ENCODE measurements at regions not wholly inside any gene's neighbourhood (a gene's known extent, or its start where the extent isn't known, plus 50 kb on each side); places are given as distances from the start of the nearest gene placed in this dataset.
"Not testable (repeated sequence)": the region's sequence is repeated elsewhere in the genome, so short reads cannot be mapped to it uniquely, and the experiment has no call there.

DNA sequence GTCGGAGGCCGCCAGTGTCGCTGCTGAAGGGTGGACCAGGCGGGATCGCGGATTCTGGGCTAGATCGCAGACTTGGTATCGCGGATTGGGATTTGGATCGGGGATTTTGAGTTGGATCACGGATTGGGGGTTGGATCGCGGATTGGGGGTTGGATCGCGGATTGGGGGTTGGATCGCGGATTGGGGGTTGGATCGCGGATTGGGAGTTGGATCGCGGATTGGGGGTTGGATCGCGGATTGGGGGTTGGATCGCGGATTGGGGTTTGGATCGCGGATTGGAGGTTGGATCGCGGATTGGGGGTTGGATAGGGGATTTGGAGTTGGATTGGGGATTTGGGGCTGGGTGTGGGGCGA lies 93.1 kb upstream of the THOC3 start:
- not testable (repeated sequence) for DNase-seq

DNA sequence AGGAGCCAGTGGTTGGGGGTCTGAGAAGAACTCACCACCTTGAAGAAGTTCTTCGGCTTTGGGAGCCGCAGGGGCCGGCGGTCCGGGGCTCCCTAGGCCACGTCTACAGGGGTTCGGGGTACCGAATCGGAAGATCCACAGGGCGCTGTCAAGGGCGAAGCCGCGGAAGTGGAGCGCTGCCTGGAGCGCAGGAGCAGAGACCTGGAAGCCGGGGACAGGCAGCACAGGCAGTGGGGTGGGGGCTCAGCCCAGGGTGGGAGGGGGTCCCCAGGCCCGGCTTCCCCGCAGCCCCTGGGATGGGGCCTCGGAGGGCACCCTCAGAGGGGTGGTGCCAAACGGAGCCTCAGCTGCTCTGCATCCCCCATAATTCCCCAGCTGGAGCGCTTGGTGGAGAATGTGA lies 93.5 kb upstream of the THOC3 start:
- DNase-seq: not testable (repeated sequence)

DNA sequence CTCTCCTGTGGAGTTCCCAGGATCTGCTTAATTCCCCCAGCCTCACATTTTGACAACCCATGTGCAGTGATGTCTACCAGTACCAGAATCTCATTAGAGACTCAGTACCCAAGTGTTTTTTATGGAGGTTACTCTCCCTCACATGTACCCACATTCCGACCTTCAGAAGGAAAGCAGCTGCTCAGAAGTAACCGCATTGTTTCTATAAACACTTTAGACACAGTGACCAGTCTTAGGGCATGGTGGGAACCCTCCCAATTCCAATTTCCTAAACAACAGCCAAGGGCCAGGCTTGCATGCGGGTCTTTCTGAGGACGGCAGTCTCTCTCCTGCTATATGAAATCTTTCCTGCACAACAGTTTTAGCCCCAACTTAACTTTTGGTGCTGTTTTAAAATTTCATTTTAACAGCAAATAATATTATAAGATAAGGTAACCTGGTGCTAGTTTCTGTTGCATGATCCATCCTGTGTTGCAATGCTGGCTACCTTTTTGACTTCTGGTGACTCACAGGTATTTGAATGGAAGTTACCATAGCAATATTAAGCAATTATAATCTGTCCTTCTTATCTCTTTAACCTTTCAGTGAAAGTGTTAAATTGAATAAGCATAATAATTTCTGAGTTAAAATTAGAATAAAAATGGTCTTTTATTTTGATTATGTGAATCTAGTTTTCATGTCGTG lies 98.3 kb upstream of the THOC3 start:
- DNase-seq: not testable (repeated sequence)

DNA sequence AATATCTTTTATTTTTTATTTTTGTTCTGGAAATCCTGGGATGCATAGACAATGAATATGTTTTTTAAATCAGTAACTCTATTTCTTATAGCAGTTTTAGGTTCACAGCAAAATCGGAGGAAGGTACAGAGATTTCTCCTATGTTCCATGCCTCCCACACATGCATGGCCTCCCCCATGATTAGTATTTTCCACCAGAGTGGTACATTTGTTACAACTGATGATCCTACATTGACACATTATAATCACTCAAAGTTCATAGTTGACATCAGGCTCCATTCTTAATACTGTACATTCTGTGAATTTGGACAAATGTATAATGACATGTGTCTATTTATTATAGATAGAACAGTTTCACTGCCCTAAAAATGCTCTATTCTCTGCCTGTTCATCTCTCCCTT lies 99.0 kb upstream of the THOC3 start:
- not testable (repeated sequence) for DNase-seq

DNA sequence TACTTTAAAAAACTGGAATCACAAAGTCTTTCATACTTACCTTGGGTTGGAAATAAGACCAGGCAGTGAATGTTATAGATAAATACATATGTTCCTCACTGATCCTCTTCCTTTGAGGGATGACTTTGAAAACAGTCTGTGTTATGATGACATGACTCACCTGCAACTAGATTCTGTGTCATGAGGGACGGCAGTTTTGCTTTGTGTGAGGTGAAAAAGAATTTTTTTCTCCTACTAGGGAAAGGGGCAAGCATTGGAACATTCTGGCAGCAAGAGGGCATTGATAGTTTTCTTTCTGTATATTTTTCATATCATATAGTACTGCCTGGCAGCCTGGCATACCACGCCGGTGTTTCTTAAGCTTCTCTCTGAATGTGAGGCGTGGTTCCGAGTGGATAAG lies 99.8 kb upstream of the THOC3 start:
- not testable (repeated sequence) for DNase-seq

DNA sequence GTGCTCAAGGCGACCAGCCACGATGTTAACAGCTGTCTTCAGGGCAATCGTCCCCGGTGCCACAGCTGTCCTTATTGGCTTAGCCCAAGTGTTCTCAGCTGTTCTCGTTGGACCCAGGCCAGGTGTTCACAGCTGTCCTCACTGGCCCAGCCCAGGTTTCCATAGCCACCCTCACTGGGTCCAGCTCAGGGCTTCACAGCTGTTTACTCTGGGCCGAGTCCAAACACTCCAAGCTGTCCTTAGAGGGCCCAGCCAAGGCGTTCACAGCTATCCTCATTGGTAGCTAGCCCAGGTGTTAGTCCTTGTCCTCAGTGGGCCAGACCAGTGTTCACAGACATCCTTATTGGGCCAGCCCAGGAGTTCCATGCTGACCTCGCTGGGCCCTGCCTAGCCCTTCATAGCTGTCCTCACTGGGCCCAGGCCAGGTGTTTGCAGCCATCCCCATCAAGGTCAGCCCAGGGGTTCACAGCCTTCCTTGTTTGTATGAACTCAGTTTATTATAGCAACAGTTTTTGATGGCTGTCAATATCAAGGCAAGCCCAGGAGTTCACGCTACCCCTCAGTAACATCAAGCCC lies 106.0 kb upstream of the THOC3 start:
- not testable (repeated sequence) for DNase-seq

DNA sequence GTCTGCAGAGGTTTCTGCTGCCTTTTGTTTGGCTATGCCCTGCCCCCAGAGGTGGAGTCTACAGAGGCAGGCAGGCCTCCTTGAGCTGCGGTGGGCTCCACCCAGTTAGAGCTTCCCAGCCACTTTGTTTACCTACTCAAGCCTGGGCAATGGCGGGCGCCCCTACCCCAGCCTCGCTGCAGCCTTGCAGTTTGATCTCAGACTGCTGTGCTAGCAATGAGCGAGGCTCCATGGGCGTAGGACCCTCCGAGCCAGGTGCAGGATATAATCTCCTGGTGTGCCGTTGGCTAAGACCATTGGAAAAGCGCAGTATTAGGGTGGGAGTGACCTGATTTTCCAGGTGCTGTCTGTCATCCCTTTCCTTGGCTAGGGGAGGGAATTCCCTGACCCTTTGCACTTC lies 115.6 kb upstream of the THOC3 start:
- DNase-seq: not testable (repeated sequence)

DNA sequence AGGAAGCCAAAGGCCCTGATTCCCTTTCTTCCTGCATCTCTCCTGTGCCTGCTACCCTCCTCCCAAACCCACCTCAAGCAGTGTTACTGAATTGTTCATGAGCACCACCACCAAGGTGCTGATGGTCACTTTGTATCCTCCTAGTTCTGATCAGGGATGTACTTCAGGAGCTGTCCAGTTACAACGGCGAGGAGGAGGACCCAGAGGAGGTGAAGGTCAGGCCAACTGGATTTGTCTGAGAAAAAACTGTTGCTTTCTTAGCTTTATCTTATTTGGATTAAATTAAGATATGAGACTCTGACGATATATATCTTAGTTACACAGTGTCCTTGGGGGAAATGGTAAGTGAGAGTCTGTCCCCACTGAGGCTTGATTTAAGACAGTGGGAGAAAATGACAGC lies 135.0 kb upstream of the THOC3 start:
- not testable (repeated sequence) for DNase-seq

DNA sequence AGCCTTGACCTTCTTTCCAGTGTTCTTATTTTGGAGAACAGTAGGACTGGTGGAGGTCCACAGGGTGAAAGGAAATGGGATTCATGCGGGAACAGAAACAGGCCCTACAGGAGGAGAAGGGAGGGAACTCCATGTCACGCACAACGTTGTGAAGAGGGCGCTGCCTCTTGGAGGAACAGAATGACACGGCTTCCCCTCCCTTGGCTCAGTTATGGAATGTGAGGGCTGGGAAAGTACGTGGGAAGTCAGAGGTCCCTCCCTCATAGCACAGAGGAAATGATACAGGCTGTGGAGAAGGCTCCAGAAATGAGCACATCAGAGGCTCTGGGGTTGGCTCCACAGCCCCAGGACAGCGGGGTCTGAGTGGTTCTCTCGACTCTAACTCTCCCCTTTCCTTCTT lies 125.3 kb upstream of the SIMC1 start:
- not testable (repeated sequence) for DNase-seq

DNA sequence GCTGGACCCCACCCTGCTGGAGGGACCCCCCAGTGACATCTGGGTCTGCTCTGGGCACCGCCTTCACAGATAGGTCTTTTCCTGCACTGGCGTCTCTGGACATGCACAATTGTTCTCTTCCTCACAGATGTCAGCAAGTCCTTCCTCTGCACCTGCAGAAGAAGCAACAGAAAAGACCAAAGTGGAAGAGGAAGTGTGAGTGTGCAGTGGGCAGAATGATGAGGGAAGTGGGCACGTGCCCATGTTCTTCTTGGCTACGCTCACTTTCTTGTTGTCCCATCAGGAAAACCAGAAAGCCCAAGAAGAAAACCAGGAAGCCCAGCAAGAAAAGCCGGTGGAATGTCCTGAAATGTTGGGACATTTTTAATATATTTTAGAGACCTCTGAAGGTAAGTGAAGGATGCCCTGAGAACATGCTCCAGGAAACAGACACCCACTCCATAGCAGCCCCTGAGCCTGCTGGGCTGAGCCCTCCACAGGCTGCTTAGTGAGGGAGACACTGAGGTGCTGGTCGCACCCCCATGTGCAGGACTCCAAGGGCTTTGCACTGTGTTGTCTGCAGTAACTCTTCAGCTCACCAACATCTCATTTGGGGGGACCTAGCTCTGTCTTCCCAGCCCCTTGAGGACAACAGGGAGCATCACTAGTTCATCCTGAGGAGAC lies 124.4 kb upstream of the SIMC1 start:
- DNase-seq: not testable (repeated sequence)

DNA sequence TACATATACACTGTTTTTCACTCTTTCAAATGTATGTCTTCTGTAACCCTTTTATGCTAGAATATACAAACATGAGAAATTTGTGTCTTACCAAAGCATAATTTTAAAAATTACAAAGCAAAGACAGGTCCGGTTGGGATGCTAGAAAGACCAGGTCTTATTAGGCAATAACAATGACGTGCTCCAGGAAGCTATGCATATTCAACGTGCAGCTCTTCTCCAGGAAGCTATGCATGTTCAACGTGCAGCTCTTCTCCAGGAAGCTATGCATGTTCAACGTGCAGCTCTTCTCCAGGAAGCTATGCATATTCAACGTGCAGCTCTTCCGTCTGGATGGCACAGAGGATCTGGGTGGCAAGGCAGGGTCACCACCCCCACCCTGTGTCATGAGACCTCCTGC lies 123.4 kb upstream of the SIMC1 start:
- not testable (repeated sequence) for DNase-seq

DNA sequence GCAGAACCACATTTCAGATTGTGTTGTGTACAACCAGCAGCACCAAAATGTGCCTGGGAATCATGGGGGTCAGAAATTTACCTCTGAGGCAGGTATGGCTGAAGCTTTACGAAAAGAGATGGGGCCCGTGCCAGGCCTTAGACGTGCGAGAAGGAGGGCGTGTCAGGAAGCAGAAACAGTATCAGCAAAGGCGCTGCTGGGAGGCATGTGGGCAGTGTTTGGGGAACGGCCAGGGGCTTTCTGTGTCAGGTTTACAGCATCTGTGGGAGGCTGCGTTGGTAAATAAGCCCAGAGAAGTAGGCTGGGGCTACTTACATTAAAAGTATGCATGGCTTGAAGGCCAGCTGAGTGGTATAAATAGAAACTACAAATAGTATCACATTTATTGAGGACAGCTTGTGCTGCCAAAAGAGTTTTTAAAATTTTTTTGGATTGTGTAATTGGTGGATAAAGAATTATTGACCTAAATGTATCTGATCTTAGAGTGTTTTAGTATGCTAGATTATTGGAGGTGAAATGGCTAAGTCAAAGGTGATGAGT lies 120.5 kb upstream of the SIMC1 start:
- not testable (repeated sequence) for DNase-seq

DNA sequence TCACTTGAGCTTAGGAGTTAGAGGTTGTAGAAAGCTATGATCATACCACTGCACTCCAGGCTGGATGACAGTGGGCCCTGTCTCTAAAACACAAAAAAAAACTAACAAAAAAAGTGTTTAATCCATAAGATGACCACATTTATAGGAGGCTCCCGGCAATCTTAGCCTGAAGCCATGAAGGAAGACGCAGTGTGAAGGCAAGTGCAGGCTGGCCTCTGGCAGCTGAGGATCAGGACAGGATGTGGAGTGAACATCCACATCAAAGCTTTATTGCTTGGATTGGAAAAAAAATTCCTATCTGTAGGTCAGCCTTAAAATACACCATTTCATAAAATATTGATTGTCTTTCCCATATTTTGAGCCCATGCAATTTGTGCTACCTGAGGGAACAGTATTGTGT lies 115.9 kb upstream of the SIMC1 start:
- not testable (repeated sequence) for DNase-seq

DNA sequence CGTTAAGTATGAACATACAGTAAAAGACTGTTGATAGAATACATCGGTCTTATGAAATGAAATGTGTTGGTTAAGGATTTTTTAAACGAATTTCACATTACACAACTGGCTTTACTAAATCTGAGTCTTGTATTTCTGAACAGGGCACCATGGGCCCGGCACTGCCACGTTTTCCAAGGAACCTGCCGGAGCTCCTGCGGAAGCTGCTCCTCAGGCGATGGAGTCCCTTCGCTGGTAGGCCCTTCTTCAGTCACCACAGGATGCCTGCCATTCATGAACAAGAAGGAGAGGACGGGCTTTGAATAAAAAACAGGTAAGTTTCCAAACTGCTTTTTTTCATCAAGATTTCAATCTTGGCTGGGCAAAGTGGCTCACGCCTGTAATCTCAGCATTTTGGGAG lies 114.1 kb upstream of the SIMC1 start:
- not testable (repeated sequence) for DNase-seq

DNA sequence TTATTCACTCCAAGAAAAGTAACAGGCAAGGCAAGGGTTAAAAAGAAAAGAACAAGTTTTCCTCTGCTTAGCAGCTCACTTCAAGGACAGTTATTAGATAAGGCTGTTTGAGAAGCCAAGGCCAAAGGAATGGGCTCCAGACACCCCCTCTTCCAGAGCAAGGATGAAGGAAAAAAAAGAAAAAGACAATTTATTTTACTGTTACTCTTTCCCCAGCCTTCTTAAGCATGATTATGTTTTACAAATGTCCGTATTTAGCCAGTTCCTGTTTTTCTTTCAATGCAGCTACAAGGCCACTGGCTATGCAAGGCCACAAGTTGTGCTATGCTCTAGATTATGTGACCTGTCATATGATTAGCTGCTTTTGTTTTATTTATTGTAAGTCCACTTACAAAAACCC lies 106.5 kb upstream of the SIMC1 start:
- no peak for DNase-seq

DNA sequence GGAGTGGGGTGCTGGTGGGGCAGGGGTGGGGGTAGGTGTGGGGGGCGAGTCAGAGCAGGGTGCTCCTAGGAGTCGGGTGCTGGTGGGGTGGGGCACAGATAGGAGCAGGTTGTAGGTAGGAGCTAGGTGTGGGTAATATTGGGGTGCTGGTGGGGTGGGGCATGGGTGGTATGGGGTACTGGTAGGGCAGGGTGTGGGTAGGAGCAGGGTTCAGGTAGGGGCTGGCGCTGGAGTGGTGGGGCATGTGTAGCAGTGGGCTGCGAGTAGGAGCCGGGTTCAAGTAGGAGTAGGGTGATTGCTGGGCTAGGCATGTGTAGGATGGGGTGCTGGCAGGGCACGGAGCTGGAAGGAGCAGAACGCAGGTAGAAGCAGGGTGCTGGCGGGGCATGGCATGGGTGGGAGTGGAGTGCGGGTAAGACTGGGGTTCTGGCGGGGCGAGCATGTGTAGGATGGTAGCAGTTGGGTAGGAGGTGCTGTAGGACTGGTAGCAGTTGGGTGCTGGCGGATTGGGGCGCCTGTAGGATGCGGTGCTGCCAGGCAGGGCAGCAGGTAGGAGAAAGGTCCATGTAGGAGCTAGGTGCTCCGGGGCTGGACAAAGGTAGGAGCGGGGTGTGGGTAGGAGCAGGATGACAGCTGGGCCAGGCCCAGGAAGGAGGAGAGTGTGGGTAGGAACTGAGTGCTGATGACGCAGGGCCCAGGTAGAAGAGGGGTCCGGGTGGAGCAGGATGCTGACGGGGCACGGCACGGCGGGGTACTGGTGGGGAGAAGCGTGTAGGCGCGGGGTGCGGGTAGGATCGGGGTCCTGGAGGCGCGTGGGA lies 105.5 kb upstream of the SIMC1 start:
- no peak for DNase-seq

DNA sequence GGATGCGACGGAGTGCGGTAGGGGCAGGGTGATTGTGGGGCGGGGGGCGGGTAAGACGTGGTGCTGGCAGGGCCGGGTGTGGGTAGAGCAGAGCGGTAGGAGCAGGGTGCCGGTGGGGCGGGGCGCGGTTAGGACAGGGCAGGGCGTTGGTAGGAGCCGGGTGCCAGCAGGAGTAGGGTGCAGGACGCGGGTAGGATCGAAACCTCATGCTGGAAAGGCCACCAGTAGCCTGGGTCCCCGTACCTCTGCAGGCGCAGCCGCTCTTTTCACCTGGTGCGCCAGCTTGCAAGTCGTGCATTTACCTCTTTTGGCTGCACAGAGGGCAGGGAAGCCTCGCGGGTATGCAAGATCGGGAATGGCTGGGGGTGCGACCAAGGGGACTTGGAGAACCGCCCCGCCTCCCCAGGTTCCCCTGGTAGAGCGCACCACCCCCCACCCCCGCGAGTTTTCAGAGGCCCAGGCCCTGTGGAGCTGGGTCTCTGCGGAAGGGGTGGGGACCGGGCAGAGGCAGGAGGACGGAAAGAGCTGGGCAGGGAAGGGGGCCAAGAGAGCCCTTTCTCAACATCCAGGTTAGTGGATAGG lies 104.8 kb upstream of the SIMC1 start:
- DNase-seq: no peak

DNA sequence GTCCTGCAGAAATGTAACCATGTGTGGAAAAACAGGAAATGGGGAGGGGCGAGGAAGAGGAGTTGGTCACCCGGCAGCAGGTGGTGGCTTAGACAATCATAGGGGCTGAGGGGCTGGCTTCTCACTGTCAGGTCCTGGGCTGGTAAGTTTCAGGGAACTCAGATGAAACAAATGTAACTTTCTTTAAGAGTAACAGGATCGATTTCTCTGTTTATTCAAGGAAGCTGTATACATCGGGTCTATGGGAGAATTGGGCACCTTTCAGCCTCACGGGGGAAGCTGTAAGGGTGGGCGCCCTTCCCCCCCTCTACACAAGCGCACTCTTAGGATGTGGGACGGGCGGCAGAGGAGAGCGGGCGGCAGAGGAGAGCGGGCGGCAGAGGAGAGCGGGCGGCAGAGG lies 104.3 kb upstream of the SIMC1 start:
- DNase-seq: no peak

DNA sequence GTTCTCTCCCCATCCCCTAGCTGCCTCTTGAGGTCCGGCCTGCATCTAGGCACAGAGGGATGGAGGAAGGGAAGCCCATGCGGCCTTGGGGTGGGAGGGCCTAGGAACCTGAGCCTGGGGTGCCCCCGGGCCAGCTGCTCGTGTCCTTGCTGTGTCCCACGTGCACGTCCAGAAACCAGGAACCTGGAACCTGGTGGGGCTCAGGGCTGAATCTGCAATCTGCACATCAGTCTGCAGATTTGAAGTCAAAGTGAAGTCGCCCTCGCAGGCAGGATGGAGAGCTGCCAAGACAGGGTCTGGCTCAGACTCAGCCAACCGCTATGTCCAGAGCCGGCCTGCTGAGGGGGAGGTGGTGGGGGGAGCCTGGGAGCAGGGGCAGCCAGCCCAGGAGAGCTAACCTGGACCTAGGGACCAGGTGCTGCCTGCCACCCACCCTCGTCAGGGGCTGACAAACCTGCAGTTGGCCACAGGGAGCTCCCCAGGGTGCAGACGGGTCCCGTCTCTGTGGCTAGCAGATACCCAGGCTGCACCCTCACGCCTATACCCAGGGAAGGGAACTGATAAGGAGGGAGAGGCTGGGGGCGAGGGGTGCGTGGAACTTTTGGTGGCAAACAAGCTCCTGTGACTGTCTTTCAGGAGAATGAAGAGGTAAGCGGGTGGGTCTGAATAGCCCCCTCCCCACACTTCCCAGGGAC lies 103.5 kb upstream of the SIMC1 start:
- DNase-seq: no peak

DNA sequence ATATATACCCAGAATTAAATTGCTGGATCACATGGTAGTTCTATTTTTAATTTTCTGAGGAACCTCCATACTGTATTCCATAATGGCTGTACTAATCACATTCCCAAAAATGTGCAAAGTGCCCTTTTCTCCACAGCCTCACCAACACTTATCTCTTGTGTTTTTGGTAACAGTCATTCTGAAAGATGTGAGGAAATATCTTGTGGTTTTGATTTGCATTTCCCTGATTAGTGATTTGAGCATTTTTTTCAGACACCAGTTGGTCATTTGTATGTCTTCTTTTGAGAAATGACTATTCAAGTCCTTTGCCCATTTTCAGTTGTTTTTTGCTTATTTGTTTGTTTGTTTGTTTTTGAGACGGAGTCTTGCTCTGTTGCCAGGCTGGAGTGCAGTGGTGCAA lies 98.1 kb upstream of the SIMC1 start:
- DNase-seq: not testable (repeated sequence)

DNA sequence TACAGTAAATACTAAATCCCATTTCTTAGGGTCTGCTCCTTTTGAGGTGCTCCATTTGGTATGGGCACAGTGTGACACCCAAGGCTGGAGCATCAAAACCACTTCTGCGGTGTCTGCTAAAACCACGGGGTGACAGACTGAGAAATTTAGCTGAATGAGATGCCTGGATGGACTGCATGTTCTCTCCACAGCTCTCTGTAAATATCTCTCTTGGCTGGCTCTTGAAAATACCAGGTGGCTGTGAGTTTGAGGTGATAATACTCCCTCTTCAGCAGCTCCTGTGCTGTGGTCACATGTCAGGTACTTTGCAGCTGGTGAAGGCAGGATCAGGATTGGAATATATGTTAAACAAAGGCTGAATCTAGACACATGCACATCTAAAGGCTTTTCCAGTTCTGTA lies 93.7 kb upstream of the SIMC1 start:
- peak; percentile 71 for DNase-seq

DNA sequence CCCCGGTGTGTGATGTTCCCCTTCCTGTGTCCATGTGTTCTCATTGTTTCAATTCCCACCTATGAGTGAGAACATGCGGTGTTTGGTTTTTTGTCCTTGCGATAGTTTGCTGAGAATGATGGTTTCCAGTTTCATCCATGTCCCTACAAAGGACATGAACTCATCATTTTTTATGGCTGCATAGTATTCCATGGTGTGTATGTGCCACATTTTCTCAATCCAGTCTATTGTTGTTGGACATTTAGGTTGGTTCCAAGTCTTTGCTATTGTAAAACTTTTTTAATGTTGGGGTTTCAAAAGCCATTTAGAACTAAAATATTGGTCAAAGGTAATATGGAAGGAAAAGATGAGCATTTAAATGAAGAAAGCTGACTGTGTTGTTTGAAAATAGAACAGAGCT lies 88.3 kb upstream of the SIMC1 start:
- DNase-seq: not testable (repeated sequence)
